SK-N-SH treated with all-trans-retinoic acid at 6 μM for 48 hours (cell line): ENCODE measurements at regions not wholly inside any gene's neighbourhood (a gene's known extent, or its start where the extent isn't known, plus 50 kb on each side); places are given as distances from the start of the nearest gene placed in this dataset.

Experiments used
- ARNTL ChIP-seq: fragments of 450-650 bp; formaldehyde crosslinking; IDR thresholded peaks from 2 replicates; pipeline ENCODE4 v1.5.0; 2020; ENCODE audit warnings: low read depth, mild to moderate bottlenecking, moderate library complexity, borderline replicate concordance
- BACH2 ChIP-seq: fragments of 250-450 bp; sonication (Bioruptor Pico); IDR thresholded peaks from 2 replicates; pipeline ENCODE4 v1.9.0; 2021; ENCODE audit warnings: mild to moderate bottlenecking, borderline replicate concordance
- CREB5 ChIP-seq: fragments of 250-450 bp; sonication (Bioruptor Pico); IDR thresholded peaks from 2 replicates; pipeline ENCODE4 v1.5.1; 2020; ENCODE audit warnings: low read depth, mild to moderate bottlenecking, moderate library complexity
- GLIS3 ChIP-seq: fragments of 250-450 bp; sonication (Bioruptor Pico); IDR thresholded peaks from 2 replicates; pipeline ENCODE4 v1.5.0; 2020; ENCODE audit warnings: mild to moderate bottlenecking, moderate library complexity
- ISL1 ChIP-seq: fragments of 250-450 bp; sonication (Bioruptor Pico); IDR thresholded peaks from 2 replicates; pipeline ENCODE4 v2.1.2; 2022; ENCODE audit warnings: mild to moderate bottlenecking, moderate library complexity
- PATZ1 ChIP-seq: fragments of 250-450 bp; sonication (Bioruptor Pico); IDR thresholded peaks from 2 replicates; pipeline ENCODE4 v1.8.0; 2020; ENCODE audit warnings: mild to moderate bottlenecking, moderate library complexity, borderline replicate concordance
- POU6F1 ChIP-seq: fragments of 250-450 bp; sonication (Bioruptor Pico); IDR thresholded peaks from 2 replicates; pipeline ENCODE4 v1.8.0; 2021; ENCODE audit warnings: low read depth, mild to moderate bottlenecking, moderate library complexity, borderline replicate concordance
- RARB ChIP-seq: fragments of 250-450 bp; sonication (Bioruptor Pico); IDR thresholded peaks from 2 replicates; pipeline ENCODE4 v1.8.0; 2021; ENCODE audit warnings: mild to moderate bottlenecking, moderate library complexity
- SNAI2 ChIP-seq: fragments of 250-450 bp; sonication (Bioruptor Pico); IDR thresholded peaks from 2 replicates; pipeline ENCODE4 v1.5.0; 2020; ENCODE audit warnings: mild to moderate bottlenecking, moderate library complexity
- TOX ChIP-seq: fragments of 250-450 bp; sonication (Bioruptor Pico); IDR thresholded peaks from 2 replicates; pipeline ENCODE4 v1.8.0; 2021; ENCODE audit warnings: mild to moderate bottlenecking, moderate library complexity, borderline replicate concordance
- ZFP3 ChIP-seq: fragments of 250-450 bp; sonication (Bioruptor Pico); IDR thresholded peaks from 2 replicates; pipeline ENCODE4 v1.5.0; 2020; ENCODE audit warnings: mild to moderate bottlenecking, moderate library complexity
- ZFP30 ChIP-seq: fragments of 450-650 bp; formaldehyde crosslinking; IDR thresholded peaks from 2 replicates; pipeline ENCODE4 v1.5.0; 2022; ENCODE audit warnings: mild to moderate bottlenecking, moderate library complexity
- ZNF565 ChIP-seq: fragments of 450-650 bp; formaldehyde crosslinking; conservative IDR thresholded peaks from 2 replicates; pipeline ENCODE4 v1.5.0; 2020; ENCODE audit warnings: low read depth, mild to moderate bottlenecking, moderate library complexity
- ZNF70 ChIP-seq: fragments of 450-650 bp; formaldehyde crosslinking; IDR thresholded peaks from 2 replicates; pipeline ENCODE4 v1.5.0; 2020; ENCODE audit warnings: mild to moderate bottlenecking, moderate library complexity

- TF ChIP-seq TOX (CRISPR knock-in tag) (no peak), RARB (CRISPR knock-in tag) (no peak), POU6F1 (CRISPR knock-in tag) (no peak), ZNF565 (CRISPR knock-in tag) (no peak), PATZ1 (no peak), ZFP3 (CRISPR knock-in tag) (no peak), ZFP30 (CRISPR knock-in tag) (no peak), CREB5 (no peak), SNAI2 (CRISPR knock-in tag) (no peak), ISL1 (CRISPR knock-in tag) (no peak), ARNTL (CRISPR knock-in tag) (no peak), ZNF70 (CRISPR knock-in tag) (no peak), GLIS3 (CRISPR knock-in tag) (no peak), BACH2 (CRISPR knock-in tag) (no peak)
These were observed 378.9 kb upstream of the AUTS2 start for GRCh38 chr7:69219381-69219780.
